Activated effector memory CD4-positive, alpha-beta T cell treated with anti-CD3 and anti-CD28 coated beads, Interleukin-2, amount 50 U/mL, for 16 hours (primary cell): ENCODE measurements at regions not wholly inside any gene's neighbourhood (a gene's known extent, or its start where the extent isn't known, plus 50 kb on each side); places are given as distances from the start of the nearest gene placed in this dataset.

Source experiments
- DNase-seq: peaks from one replicate; pipeline ENCODE4 v3.0.0-alpha.2; 2020

GRCh38 chr6:40788661-40789655 is 201.8 kb upstream of the LRFN2 start:
- DNase-seq = no peak

GRCh38 chr6:40782355-40782754 is 195.2 kb upstream of the LRFN2 start:
- no peak for DNase-seq

GRCh38 chr6:40780637-40781036 is 193.5 kb upstream of the LRFN2 start:
- DNase-seq = no peak

GRCh38 chr6:40779409-40779808 is 192.2 kb upstream of the LRFN2 start:
- no peak for DNase-seq

GRCh38 chr6:40778918-40779317 is 191.8 kb upstream of the LRFN2 start:
- DNase-seq = no peak

- no peak for DNase-seq
These were observed 191.0 kb upstream of the LRFN2 start for GRCh38 chr6:40778196-40778595.

GRCh38 chr6:40774932-40775331 is 187.8 kb upstream of the LRFN2 start:
- DNase-seq = no peak

GRCh38 chr6:40770794-40771193 is 183.6 kb upstream of the LRFN2 start:
- DNase-seq = no peak

GRCh38 chr6:40764726-40765125 is 177.6 kb upstream of the LRFN2 start:
- DNase-seq = no peak

GRCh38 chr6:40762981-40763380 is 175.8 kb upstream of the LRFN2 start:
- DNase-seq = no peak

GRCh38 chr6:40760887-40761286 is 173.7 kb upstream of the LRFN2 start:
- DNase-seq = no peak

GRCh38 chr6:40759838-40760237 is 172.7 kb upstream of the LRFN2 start:
- no peak for DNase-seq

- DNase-seq = no peak
These were observed 172.1 kb upstream of the LRFN2 start for GRCh38 chr6:40759264-40759663.

- DNase-seq = no peak
These were observed 168.7 kb upstream of the LRFN2 start for GRCh38 chr6:40755749-40756452.

GRCh38 chr6:40755046-40755681 is 168.0 kb upstream of the LRFN2 start:
- DNase-seq = no peak

- DNase-seq = no peak
These were observed 167.4 kb upstream of the LRFN2 start for GRCh38 chr6:40754461-40755045.

GRCh38 chr6:40753675-40754448 is 166.7 kb upstream of the LRFN2 start:
- no peak for DNase-seq

- DNase-seq = no peak
These were observed 165.9 kb upstream of the LRFN2 start for GRCh38 chr6:40753048-40753447.

GRCh38 chr6:40744835-40745234 is 157.7 kb upstream of the LRFN2 start:
- peak; percentile 14 for DNase-seq

- DNase-seq = peak; percentile 37
These were observed 156.7 kb upstream of the LRFN2 start for GRCh38 chr6:40743690-40744446.

GRCh38 chr6:40743226-40743625 is 156.1 kb upstream of the LRFN2 start:
- DNase-seq = peak; percentile 16

- DNase-seq = peak; percentile 8
These were observed 153.4 kb upstream of the LRFN2 start for GRCh38 chr6:40740518-40740917.
